ENCODE measurements at regions not wholly inside any gene's neighbourhood (a gene's known extent, or its start where the extent isn't known, plus 50 kb on each side); places are given as distances from the start of the nearest gene placed in this dataset.

GRCh38 chr2:6071519-6071918 lies 379.3 kb downstream of the SOX11 start:
- CTCF ChIA-PET (ENCODE audit: partially characterized antibody): interaction anchor here (0.6 to 1.0 kb wide), 2 partner anchors 11 to 455 kb away, joined by 3 to 4 read pairs; no protein-coding TSS in a partner anchor
- 72% methylated on average over 4 of the region's 4 CpGs; no CpG with 5 or more reads in 1 of the 2 experiments for WGBS, 2 experiments (ENCODE audit: extremely low coverage in 1 of 2, insufficient coverage in 1 of 2, insufficient read length in 1 of 2, insufficient replicate concordance in 2 of 2, low coverage in 1 of 2, low lambda C conversion rate in 2 of 2, missing lambda C conversion rate in 1 of 2)
- H3K4me3 ChIP-seq (ENCODE audit: extremely low read depth in 1 of 4, insufficient read depth in 2 of 4, low read depth in 3 of 4, low read length in 4 of 4): no peak overlapping the region

More at GRCh38 chr2:6071519-6071918, 379.3 kb downstream of the SOX11 start:
- Histone ChIP-seq H4K91ac (replicated peaks; ENCODE audit: insufficient read length, low read length) (no peak overlapping the region), H2AFZ (ENCODE audit: low read length) (no peak overlapping the region), H3K9me3 (ENCODE audit: insufficient read depth in 2 of 2, low read depth in 1 of 2, low read length in 1 of 2) (no peaks in the 10 kb centered on the region), H3K79me2 (ENCODE audit: control insufficient read depth in 1 of 2, insufficient read depth in 2 of 2, low read length in 2 of 2) (no peaks in the 10 kb centered on the region), H2BK20ac (ENCODE audit: low read length) (no peak overlapping the region), H3K4me2 (ENCODE audit: insufficient read depth in 1 of 2, low read depth in 2 of 2, low read length in 2 of 2) (no peak overlapping the region), H3K27ac (ENCODE audit: low read depth, low read length) (no peak overlapping the region), H3K36me3 (ENCODE audit: control insufficient read depth in 2 of 4, insufficient read depth in 4 of 4, low read length in 3 of 4) (no peaks in the 10 kb centered on the region), H3K4me1 (replicated peaks in 1 of 4; ENCODE audit: control insufficient read depth in 3 of 4, insufficient read depth in 4 of 4, low read length in 3 of 4) (peaks cover 19 to 31% (median 26%) of the 10 kb centered on the region in 4 experiments), H2AK5ac (ENCODE audit: low read depth, low read length) (no peak overlapping the region), H3K23me2 (ENCODE audit: low read depth, low read length) (no peaks in the 10 kb centered on the region), H2BK5ac (ENCODE audit: low read depth, low read length) (no peak overlapping the region), H3K14ac (ENCODE audit: insufficient read length) (no peak overlapping the region), H3K56ac (replicated peaks; ENCODE audit: insufficient read length, low read depth, low read length) (no peak overlapping the region), H4K8ac (ENCODE audit: extremely low read depth, insufficient read depth, low read length) (no peak overlapping the region), H3K18ac (ENCODE audit: extremely low read depth, low read length) (no peak overlapping the region), H3K9ac (replicated peaks in 1 of 4; ENCODE audit: extremely low read depth in 1 of 4, low read depth in 3 of 4, low read length in 3 of 4) (no peak overlapping the region), H4K20me1 (replicated peaks in 1 of 2; ENCODE audit: control insufficient read depth in 1 of 2, insufficient read depth in 2 of 2, low read length in 2 of 2) (no peaks in the 10 kb centered on the region), H2BK12ac (ENCODE audit: low read depth, low read length) (no peak overlapping the region), H4K5ac (ENCODE audit: insufficient read length, low read depth, low read length) (no peak overlapping the region), H3K23ac (ENCODE audit: insufficient read length) (no peak overlapping the region), H3K27me3 (replicated peaks in 1 of 4; ENCODE audit: control insufficient read depth in 3 of 4, extremely low read depth in 1 of 4, insufficient read depth in 3 of 4, low read length in 3 of 4) (no peaks in the 10 kb centered on the region; a peak in 1 of 7 replicates), H2BK120ac (replicated peaks; ENCODE audit: low read depth, low read length) (no peak overlapping the region), H2BK15ac (ENCODE audit: low read length) (no peak overlapping the region), H3K4ac (replicated peaks; ENCODE audit: insufficient read length, low read depth, low read length) (no peak overlapping the region), H3K79me1 (ENCODE audit: low read depth, low read length) (no peaks in the 10 kb centered on the region)
- FAIRE-seq: no peak
- DNase-seq (ENCODE audit: low read depth in 1 of 2, low spot score in 2 of 2): no peak
- POLR2A ChIA-PET (ENCODE audit: partially characterized antibody): no interaction called here
- no peak for TF ChIP-seq HDAC6 (IDR thresholded peaks at IDR 0.05; ENCODE audit: low read depth, low read length)
- TF ChIP-seq CREB1 (IDR thresholded peaks at IDR 0.05): no peak
- TF ChIP-seq BRCA1 (IDR thresholded peaks at IDR 0.05; ENCODE audit: low read depth, low read length): no peak
- no peak for TF ChIP-seq KDM1A (IDR thresholded peaks at IDR 0.05; ENCODE audit: borderline replicate concordance, low read length)
- no peak for TF ChIP-seq BACH1 (IDR thresholded peaks at IDR 0.05; ENCODE audit: low read length)
- no peak for TF ChIP-seq SP4 (IDR thresholded peaks at IDR 0.05; ENCODE audit: low read length)
- TF ChIP-seq USF2 (IDR thresholded peaks at IDR 0.05; ENCODE audit: low read length): no peak

Data from H1 (cell line).